ENCODE measurements at regions not wholly inside any gene's neighbourhood (a gene's known extent, or its start where the extent isn't known, plus 50 kb on each side); places are given as distances from the start of the nearest gene placed in this dataset.
"Not testable (repeated sequence)": the region's sequence is repeated elsewhere in the genome, so short reads cannot be mapped to it uniquely, and the experiment has no call there.

DNA sequence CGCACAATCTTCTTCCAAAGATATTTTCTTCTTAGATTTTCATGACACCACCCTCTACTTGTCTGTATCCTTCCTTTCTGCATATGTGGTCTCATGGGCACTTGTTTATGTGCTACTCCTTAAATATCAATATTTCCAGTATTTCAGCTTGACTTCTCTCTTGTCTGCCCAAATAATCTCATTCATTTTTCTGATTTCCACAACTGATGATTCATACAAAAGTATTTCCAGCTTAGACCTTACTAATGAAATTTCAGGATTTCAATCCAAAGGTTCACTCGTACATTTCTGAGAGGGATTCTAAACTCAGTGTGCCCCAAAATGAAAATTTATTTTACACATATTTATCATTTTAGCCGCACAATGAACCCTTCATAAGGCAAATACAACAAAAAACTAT, 928.9 kb upstream of the C9orf72 start:
- ChIA-PET POLR2A (no interaction called here), CTCF (no interaction called here)

DNA sequence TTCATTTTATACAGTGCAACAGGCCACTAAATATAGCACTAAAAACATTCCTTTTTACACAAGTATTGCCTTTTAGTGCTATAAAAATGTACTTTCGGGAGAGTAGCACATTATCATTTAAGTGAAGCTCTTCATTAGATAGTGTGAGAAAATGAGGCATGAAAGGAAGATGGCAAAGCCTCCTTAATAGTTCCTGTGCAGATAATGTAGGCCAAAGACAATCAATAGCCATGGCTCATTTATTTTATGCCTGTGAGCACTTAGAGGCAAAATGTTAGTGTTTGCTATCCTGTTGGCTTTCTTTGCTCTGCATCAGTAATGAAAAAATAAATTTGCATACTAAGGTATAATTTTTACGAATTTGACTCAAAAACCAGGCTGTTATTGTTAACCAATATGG, 929.5 kb upstream of the C9orf72 start:
- Histone ChIP-seq H3K4me1 (ENCODE audit: control insufficient read depth, insufficient read depth, low read length) (no peaks in the 10 kb centered on the region), H3K4me3 (ENCODE audit: low read depth, low read length) (no peak overlapping the region), H3K27ac (ENCODE audit: extremely low read depth, low read depth, low read length) (no peak overlapping the region), H3K9me3 (ENCODE audit: control insufficient read depth, insufficient read depth, low read depth, low read length) (no peaks in the 10 kb centered on the region), H3K36me3 (ENCODE audit: control insufficient read depth in 2 of 2, insufficient read depth in 1 of 2, low read length in 2 of 2) (no peaks in the 10 kb centered on the region)
- no peak for TF ChIP-seq GLI2 (tag by site-specific recombination; IDR thresholded peaks at IDR 0.05; ENCODE audit: borderline replicate concordance, low read depth)
- ChIA-PET CTCF (interaction anchor here (0.7 kb wide), 1 partner anchor 10 kb away, joined by 3 read pairs; no protein-coding TSS in a partner anchor), POLR2A (no interaction called here)

More for the DNA sequence above, 928.9 kb upstream of the C9orf72 start:
- Histone ChIP-seq H3K36me3 (ENCODE audit: control insufficient read depth in 2 of 2, insufficient read depth in 1 of 2, low read length in 2 of 2) (no peaks in the 10 kb centered on the region), H3K9me3 (ENCODE audit: control insufficient read depth, insufficient read depth, low read depth, low read length) (no peaks in the 10 kb centered on the region), H3K27ac (ENCODE audit: extremely low read depth, low read depth, low read length) (no peak overlapping the region), H3K4me3 (ENCODE audit: low read depth, low read length) (no peak overlapping the region), H3K4me1 (ENCODE audit: control insufficient read depth, insufficient read depth, low read length) (no peaks in the 10 kb centered on the region)
- no peak for TF ChIP-seq RBAK (tag by site-specific recombination; IDR thresholded peaks at IDR 0.05)
- TF ChIP-seq ZSCAN30 (tag by site-specific recombination; IDR thresholded peaks at IDR 0.05) = no peak
- TF ChIP-seq, protein P1, sequence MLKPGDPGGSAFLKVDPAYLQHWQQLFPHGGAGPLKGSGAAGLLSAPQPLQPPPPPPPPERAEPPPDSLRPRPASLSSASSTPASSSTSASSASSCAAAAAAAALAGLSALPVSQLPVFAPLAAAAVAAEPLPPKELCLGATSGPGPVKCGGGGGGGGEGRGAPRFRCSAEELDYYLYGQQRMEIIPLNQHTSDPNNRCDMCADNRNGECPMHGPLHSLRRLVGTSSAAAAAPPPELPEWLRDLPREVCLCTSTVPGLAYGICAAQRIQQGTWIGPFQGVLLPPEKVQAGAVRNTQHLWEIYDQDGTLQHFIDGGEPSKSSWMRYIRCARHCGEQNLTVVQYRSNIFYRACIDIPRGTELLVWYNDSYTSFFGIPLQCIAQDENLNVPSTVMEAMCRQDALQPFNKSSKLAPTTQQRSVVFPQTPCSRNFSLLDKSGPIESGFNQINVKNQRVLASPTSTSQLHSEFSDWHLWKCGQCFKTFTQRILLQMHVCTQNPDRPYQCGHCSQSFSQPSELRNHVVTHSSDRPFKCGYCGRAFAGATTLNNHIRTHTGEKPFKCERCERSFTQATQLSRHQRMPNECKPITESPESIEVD (tag by site-specific recombination; IDR thresholded peaks at IDR 0.05) = no peak
- TF ChIP-seq, protein P2, sequence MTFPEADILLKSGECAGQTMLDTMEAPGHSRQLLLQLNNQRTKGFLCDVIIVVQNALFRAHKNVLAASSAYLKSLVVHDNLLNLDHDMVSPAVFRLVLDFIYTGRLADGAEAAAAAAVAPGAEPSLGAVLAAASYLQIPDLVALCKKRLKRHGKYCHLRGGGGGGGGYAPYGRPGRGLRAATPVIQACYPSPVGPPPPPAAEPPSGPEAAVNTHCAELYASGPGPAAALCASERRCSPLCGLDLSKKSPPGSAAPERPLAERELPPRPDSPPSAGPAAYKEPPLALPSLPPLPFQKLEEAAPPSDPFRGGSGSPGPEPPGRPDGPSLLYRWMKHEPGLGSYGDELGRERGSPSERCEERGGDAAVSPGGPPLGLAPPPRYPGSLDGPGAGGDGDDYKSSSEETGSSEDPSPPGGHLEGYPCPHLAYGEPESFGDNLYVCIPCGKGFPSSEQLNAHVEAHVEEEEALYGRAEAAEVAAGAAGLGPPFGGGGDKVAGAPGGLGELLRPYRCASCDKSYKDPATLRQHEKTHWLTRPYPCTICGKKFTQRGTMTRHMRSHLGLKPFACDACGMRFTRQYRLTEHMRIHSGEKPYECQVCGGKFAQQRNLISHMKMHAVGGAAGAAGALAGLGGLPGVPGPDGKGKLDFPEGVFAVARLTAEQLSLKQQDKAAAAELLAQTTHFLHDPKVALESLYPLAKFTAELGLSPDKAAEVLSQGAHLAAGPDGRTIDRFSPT (tag by site-specific recombination; IDR thresholded peaks at IDR 0.05) = no peak

DNA sequence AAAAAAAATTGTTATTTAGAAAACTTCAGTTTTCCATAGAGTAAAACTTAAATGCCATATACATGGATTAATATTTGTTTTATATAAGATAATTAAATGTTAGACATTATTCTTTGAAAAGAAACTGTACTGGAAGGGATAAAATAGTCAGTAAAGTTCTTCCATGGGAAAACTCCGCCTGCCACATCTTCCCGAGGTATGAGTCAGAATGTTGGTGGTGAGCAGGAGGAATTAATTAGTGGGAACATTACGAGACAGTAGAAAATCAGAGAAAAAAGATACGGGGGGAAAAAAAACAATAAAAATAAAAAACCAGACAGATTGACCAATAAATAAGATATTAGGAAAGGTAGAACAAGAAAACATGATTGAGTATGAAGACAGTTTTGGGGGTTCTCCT, 930.3 kb upstream of the C9orf72 start:
- TF ChIP-seq, protein P3, sequence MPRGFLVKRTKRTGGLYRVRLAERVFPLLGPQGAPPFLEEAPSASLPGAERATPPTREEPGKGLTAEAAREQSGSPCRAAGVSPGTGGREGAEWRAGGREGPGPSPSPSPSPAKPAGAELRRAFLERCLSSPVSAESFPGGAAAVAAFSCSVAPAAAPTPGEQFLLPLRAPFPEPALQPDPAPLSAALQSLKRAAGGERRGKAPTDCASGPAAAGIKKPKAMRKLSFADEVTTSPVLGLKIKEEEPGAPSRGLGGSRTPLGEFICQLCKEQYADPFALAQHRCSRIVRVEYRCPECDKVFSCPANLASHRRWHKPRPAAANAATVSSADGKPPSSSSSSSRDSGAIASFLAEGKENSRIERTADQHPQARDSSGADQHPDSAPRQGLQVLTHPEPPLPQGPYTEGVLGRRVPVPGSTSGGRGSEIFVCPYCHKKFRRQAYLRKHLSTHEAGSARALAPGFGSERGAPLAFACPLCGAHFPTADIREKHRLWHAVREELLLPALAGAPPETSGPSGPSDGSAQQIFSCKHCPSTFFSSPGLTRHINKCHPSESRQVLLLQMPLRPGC (tag by site-specific recombination; IDR thresholded peaks at IDR 0.05) = no peak
- TF ChIP-seq ZNF521 (tag by site-specific recombination; IDR thresholded peaks at IDR 0.05) = no peak
- no peak for TF ChIP-seq GLIS2 (tag by site-specific recombination; IDR thresholded peaks at IDR 0.05)
- TF ChIP-seq ZNF707 (tag by site-specific recombination; IDR thresholded peaks at IDR 0.05) = no peak
- no peak for TF ChIP-seq ZNF350 (tag by site-specific recombination; IDR thresholded peaks at IDR 0.05)
- CTCF ChIA-PET = interaction anchor here (0.7 kb wide), 1 partner anchor 9 kb away, joined by 3 read pairs; no protein-coding TSS in a partner anchor
- Histone ChIP-seq H3K36me3 (ENCODE audit: control insufficient read depth in 2 of 2, insufficient read depth in 1 of 2, low read length in 2 of 2) (no peaks in the 10 kb centered on the region), H3K4me3 (ENCODE audit: low read depth, low read length) (no peak overlapping the region), H3K4me1 (ENCODE audit: control insufficient read depth, insufficient read depth, low read length) (no peaks in the 10 kb centered on the region), H3K9me3 (ENCODE audit: control insufficient read depth, insufficient read depth, low read depth, low read length) (no peaks in the 10 kb centered on the region), H3K27ac (ENCODE audit: extremely low read depth, low read depth, low read length) (no peak overlapping the region)
- POLR2A ChIA-PET = no interaction called here

DNA sequence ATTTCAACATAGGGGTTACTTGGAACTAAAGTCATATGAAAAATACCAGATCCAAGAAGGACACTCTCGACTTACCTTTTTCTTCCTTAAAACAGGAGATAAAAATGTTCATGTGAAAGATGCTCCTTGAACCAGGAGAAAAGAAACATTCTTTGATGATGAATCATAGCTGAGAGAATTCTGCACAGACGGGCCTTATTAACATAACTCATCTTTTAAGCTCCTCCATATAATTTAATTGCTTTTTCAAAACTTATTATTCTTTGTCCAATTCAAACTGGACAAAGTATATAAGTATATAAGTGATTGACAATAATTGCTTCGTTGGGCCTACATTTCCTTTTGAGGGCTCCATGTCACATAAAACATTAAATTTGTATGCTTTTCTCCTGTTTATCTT, 945.2 kb upstream of the C9orf72 start:
- Histone ChIP-seq H3K4me3 (ENCODE audit: low read depth, low read length) (no peak overlapping the region), H3K4me1 (ENCODE audit: control insufficient read depth, insufficient read depth, low read length) (no peaks in the 10 kb centered on the region), H3K27ac (ENCODE audit: extremely low read depth, low read depth, low read length) (no peak overlapping the region), H3K9me3 (ENCODE audit: control insufficient read depth, insufficient read depth, low read depth, low read length) (no peaks in the 10 kb centered on the region), H3K36me3 (ENCODE audit: control insufficient read depth in 2 of 2, insufficient read depth in 1 of 2, low read length in 2 of 2) (no peaks in the 10 kb centered on the region)
- TF ChIP-seq ZNF707 (tag by site-specific recombination; IDR thresholded peaks at IDR 0.05) (no peak), RBAK (tag by site-specific recombination; IDR thresholded peaks at IDR 0.05) (no peak), ZNF416 (tag by site-specific recombination; IDR thresholded peaks at IDR 0.05) (no peak), ZBTB21 (tag by site-specific recombination; IDR thresholded peaks at IDR 0.05) (no peak)
- TF ChIP-seq, protein P4, sequence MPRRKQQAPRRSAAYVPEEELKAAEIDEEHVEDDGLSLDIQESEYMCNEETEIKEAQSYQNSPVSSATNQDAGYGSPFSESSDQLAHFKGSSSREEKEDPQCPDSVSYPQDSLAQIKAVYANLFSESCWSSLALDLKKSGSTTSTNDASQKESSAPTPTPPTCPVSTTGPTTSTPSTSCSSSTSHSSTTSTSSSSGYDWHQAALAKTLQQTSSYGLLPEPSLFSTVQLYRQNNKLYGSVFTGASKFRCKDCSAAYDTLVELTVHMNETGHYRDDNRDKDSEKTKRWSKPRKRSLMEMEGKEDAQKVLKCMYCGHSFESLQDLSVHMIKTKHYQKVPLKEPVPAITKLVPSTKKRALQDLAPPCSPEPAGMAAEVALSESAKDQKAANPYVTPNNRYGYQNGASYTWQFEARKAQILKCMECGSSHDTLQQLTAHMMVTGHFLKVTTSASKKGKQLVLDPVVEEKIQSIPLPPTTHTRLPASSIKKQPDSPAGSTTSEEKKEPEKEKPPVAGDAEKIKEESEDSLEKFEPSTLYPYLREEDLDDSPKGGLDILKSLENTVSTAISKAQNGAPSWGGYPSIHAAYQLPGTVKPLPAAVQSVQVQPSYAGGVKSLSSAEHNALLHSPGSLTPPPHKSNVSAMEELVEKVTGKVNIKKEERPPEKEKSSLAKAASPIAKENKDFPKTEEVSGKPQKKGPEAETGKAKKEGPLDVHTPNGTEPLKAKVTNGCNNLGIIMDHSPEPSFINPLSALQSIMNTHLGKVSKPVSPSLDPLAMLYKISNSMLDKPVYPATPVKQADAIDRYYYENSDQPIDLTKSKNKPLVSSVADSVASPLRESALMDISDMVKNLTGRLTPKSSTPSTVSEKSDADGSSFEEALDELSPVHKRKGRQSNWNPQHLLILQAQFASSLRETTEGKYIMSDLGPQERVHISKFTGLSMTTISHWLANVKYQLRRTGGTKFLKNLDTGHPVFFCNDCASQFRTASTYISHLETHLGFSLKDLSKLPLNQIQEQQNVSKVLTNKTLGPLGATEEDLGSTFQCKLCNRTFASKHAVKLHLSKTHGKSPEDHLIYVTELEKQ (tag by site-specific recombination; IDR thresholded peaks at IDR 0.05; ENCODE audit: borderline replicate concordance) = no peak
- ChIA-PET POLR2A (no interaction called here), CTCF (no interaction called here)

DNA sequence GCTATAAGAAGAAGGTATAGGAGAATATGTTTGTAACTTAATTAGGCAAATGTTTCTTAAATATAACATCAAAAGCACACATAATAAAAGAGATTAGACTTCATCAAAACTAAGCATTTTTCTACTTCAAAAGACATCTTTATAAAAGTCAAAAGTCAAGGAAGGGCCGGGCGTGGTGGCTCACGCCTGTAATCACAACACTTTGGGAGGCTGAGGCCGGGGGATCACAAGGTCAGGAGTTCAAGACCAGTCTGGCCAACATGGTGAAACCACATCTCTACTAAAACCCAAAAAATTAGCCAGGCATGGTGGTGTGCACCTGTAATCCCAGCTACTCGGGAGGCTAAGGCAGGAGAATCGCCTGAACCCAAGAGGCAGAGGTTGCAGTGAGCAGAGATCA, 951.0 kb upstream of the C9orf72 start:
- not testable (repeated sequence) for H3K4me1 ChIP-seq (ENCODE audit: control insufficient read depth, insufficient read depth, low read length)

More for the DNA sequence above, 951.0 kb upstream of the C9orf72 start:
- H3K4me3 ChIP-seq (ENCODE audit: low read depth, low read length); H3K9me3 ChIP-seq (ENCODE audit: control insufficient read depth, insufficient read depth, low read depth, low read length); H3K36me3 ChIP-seq (ENCODE audit: control insufficient read depth in 2 of 2, insufficient read depth in 1 of 2, low read length in 2 of 2); H3K27ac ChIP-seq (ENCODE audit: extremely low read depth, low read depth, low read length); CTCF ChIA-PET: not testable (repeated sequence)
- POLR2A ChIA-PET = interaction anchor here (0.7 kb wide), 1 partner anchor 22 kb away, joined by 3 read pairs; no protein-coding TSS in a partner anchor

Measured in HEK293 (cell line).